GM12892 (cell line): ENCODE measurements at regions not wholly inside any gene's neighbourhood (a gene's known extent, or its start where the extent isn't known, plus 50 kb on each side); places are given as distances from the start of the nearest gene placed in this dataset.

Experiments
- POLR2A ChIP-seq: IDR thresholded peaks from 2 replicates; pipeline ENCODE4 v1.6.1; 2011; ENCODE audit warnings: low read depth, low read length, control low read depth
- POLR2AphosphoS5 ChIP-seq: IDR thresholded peaks from 2 replicates; pipeline ENCODE4 v1.6.1; 2011; ENCODE audit warnings: low read depth, low read length, control low read depth

- TF ChIP-seq POLR2A (no peak), POLR2AphosphoS5 (no peak)
These were observed 53.6 kb upstream of the RAB40AL start for GRCh38 chrX:102883491-102883890.
